ENCODE measurements at regions not wholly inside any gene's neighbourhood (a gene's known extent, or its start where the extent isn't known, plus 50 kb on each side); places are given as distances from the start of the nearest gene placed in this dataset.

- TF ChIP-seq REST (IDR thresholded peaks at IDR 0.05) (no peak), HNF4G (IDR thresholded peaks at IDR 0.05) (no peak), CTCF (IDR thresholded peaks at IDR 0.05; ENCODE audit: low read depth, low read length, missing input control) (no peak), SP1 (IDR thresholded peaks at IDR 0.05) (no peak), RAD21 (IDR thresholded peaks at IDR 0.05) (no peak), FOXA1 (IDR thresholded peaks at IDR 0.05) (no peak), ATF3 (IDR thresholded peaks at IDR 0.05) (no peak), GABPA (IDR thresholded peaks at IDR 0.05 in 1 of 2, conservative IDR thresholded peaks at IDR 0.05 in 1 of 2) (no peak), ZBTB33 (IDR thresholded peaks at IDR 0.05) (no peak), FOXA2 (IDR thresholded peaks at IDR 0.05) (no peak), RXRA (IDR thresholded peaks at IDR 0.05) (no peak), MAX (IDR thresholded peaks at IDR 0.05) (no peak), HNF4A (conservative IDR thresholded peaks at IDR 0.05) (no peak), EGR1 (IDR thresholded peaks at IDR 0.05; ENCODE audit: low read depth in 2 of 2) (no peak), JUND (IDR thresholded peaks at IDR 0.05) (no peak), YY1 (IDR thresholded peaks at IDR 0.05) (no peak)
- WGBS: 44% methylated on average over 5 of the region's 5 CpGs
- DNase-seq (ENCODE audit: low spot score): no peak
These were observed 576.4 kb upstream of the PIK3C3 start for GRCh38 chr18:41378598-41378997.

GRCh38 chr18:41373612-41374011, 581.4 kb upstream of the PIK3C3 start:
- H3K27me3 ChIP-seq (ENCODE audit: control insufficient read depth in 4 of 4, insufficient read depth in 4 of 4, low read length in 3 of 4): peaks cover 0 to 5% (median 0%) of the 10 kb centered on the region in 4 donors
- no peak overlapping the region for H3K4me3 ChIP-seq (ENCODE audit: low read depth in 1 of 3, low read length in 3 of 3)
- no peaks in the 10 kb centered on the region for H3K36me3 ChIP-seq (ENCODE audit: control insufficient read depth in 4 of 4, insufficient read depth in 3 of 4, low read depth in 1 of 4, low read length in 3 of 4)
- H3K9me3 ChIP-seq (ENCODE audit: control insufficient read depth in 4 of 4, low read length in 3 of 4): no peaks in the 10 kb centered on the region
- H3K4me1 ChIP-seq (ENCODE audit: control insufficient read depth in 4 of 4, insufficient read depth in 4 of 4, low read length in 3 of 4): no peaks in the 10 kb centered on the region
- H3K9ac ChIP-seq (ENCODE audit: low read depth in 1 of 2, low read length in 2 of 2): no peak overlapping the region
- H3K27ac ChIP-seq (ENCODE audit: low read depth in 1 of 2, low read length in 2 of 2): no peak overlapping the region
- DNase-seq (ENCODE audit: low spot score): no peak
- TF ChIP-seq HNF4G (IDR thresholded peaks at IDR 0.05) (no peak), ATF3 (IDR thresholded peaks at IDR 0.05) (no peak), TAF1 (conservative IDR thresholded peaks at IDR 0.05) (no peak), MAX (IDR thresholded peaks at IDR 0.05) (no peak), GABPA (IDR thresholded peaks at IDR 0.05 in 1 of 2, conservative IDR thresholded peaks at IDR 0.05 in 1 of 2) (no peak), EGR1 (IDR thresholded peaks at IDR 0.05; ENCODE audit: low read depth in 2 of 2) (no peak), RAD21 (IDR thresholded peaks at IDR 0.05) (no peak), FOXA1 (IDR thresholded peaks at IDR 0.05) (no peak), JUND (IDR thresholded peaks at IDR 0.05) (no peak), REST (IDR thresholded peaks at IDR 0.05) (no peak)

More at GRCh38 chr18:41378598-41378997, 576.4 kb upstream of the PIK3C3 start:
- Histone ChIP-seq H3K27me3 (ENCODE audit: control insufficient read depth in 4 of 4, insufficient read depth in 4 of 4, low read length in 3 of 4) (no peaks in the 10 kb centered on the region), H3K4me3 (ENCODE audit: low read depth in 1 of 3, low read length in 3 of 3) (no peak overlapping the region), H3K36me3 (ENCODE audit: control insufficient read depth in 4 of 4, insufficient read depth in 3 of 4, low read depth in 1 of 4, low read length in 3 of 4) (no peaks in the 10 kb centered on the region), H3K9ac (ENCODE audit: low read depth in 1 of 2, low read length in 2 of 2) (no peak overlapping the region), H3K4me1 (ENCODE audit: control insufficient read depth in 4 of 4, insufficient read depth in 4 of 4, low read length in 3 of 4) (no peaks in the 10 kb centered on the region), H3K27ac (ENCODE audit: low read depth in 1 of 2, low read length in 2 of 2) (no peak overlapping the region), H3K9me3 (ENCODE audit: control insufficient read depth in 4 of 4, low read length in 3 of 4) (no peaks in the 10 kb centered on the region)

Data from liver (tissue), 8 donors.